GM18909 (cell line): ENCODE measurements at regions not wholly inside any gene's neighbourhood (a gene's known extent, or its start where the extent isn't known, plus 50 kb on each side); places are given as distances from the start of the nearest gene placed in this dataset.

Source experiments
- ATAC-seq: cut with Tn5 transposase; IDR thresholded peaks from one replicate; pipeline ENCODE4 v1.9.1; 2021; ENCODE audit warnings: mild to moderate bottlenecking; ENCODE audit not compliant: unreplicated experiment, poor library complexity

DNA sequence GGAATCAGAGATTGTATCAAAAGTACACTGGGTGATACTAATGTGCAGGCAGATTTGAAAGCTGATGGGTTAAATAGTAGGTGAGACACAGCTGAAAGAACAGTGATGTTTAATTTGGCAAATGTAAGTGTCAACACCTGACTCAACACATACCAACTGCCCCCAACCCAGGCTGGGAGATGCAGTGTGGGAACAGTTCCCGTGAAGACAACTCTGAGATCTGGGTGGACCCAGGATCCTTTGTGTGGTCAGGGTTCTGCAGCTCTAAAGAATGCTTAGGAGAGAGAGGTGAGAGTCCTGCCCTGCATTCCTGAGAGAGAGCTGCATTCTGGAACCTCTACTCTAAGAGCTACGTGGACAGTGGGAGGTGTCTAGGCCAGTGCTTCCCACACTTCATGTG is 479.7 kb downstream of the RPS24 start:
- no peak for ATAC-seq

DNA sequence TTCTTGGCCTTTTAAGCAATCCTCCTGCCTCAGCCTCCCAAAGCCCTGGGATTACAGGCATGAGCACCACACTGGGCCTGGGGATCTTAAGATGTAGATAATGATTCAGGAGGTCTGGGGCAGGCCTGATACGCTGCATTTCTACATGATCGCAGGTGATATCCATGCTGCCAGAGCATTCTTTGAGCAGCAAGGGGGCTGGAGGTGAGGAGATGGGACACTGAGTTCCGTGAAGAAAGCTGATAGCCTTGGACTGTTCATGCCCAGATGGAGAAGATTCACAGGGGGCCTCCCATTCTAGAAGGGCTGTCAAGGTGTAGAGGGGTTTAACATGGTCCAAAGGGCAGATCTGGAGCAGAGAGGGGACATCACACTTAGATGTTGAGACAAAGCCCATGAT is 480.3 kb downstream of the RPS24 start:
- no peak for ATAC-seq

DNA sequence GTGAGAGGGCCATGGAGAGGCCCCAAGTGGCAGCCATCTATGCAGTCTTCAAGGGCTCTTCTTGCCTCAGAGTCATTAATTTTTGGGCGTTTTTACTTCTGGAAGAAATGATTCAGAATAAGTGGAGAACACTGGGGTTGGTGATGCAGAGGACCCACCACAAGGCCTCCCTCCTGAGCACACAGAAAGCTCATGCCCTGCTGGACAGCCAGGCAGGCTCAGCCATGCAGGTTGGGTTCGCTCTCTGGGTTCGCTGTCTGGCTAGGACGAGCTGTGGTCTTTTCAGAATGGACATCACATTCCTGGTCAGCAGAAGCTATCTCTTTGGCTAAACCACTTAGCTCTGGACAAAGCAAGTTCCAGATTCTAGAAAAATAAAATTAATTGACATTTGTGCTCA is 480.8 kb downstream of the RPS24 start:
- no peak for ATAC-seq

DNA sequence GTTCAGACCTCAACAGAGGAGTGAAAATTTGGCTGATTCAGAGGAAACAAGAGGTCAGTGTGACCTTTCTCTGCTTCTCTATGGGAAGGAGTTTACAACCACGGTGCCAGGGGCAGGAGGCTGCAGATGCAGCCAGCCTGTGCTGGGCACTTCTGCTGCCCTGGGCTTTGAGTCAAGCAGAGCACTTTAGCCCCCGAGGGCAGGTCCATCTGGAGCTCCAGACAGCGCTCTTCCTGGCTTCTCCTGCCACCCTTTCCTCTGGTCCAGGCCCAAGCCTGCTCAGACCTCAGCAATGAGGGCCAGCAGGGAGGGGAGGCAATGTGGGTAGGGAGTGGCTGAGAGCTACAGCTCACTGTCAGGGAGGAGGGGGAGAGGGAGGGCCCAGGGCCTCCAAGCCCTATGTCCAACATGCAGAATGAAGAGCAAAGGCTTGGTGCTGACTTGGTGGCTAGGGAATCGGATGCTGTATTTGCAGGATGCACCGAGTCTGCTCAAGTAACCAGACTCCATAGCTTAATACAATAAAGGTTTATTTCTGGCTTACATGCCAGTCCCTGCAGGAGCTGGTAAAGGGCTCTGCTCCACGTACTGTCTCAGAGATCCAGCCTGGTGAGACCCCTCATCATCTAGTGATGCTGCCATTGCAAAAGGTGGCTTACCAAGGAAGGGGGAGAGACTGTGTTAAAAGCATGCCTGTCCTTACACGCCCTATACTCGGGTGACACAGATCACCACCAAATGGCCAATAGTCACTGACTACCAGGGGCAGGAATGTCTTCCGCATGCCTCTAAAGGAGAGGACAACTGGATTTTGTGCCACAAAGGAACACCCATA is 481.6 kb downstream of the RPS24 start:
- ATAC-seq = no peak

DNA sequence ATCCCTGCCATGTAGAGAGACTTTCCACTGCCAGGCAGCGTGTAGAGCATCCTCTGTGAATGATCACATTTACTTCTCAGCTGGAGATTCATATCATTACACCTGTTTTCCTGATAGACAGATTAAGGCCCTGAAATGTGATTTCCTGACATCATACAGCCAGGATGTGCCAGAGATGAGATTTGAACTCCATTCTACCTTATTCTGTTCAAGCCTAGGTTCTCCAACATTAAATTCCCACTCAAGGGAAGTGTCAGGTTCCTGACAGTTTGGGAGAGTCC is 482.1 kb downstream of the RPS24 start:
- no peak for ATAC-seq

DNA sequence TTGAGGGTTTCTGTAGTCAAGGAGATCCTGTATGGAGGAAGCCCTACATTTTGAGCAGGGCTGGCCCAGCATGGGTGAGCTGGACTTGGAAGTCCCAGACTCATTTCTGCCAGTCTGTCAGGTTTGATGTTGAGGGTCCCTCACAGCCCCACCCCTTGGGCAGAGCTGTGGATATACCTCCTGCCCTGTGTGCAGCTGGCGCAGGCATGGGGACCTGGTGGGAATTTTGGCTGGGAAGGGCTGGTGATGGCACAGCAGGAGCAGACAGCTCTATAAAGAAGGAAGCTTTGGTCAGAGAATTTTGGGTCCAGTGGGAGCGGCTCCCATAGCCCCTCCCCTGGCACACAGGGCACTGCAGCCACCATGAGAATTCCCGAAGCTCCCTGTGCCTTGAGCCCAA is 482.6 kb downstream of the RPS24 start:
- no peak for ATAC-seq

DNA sequence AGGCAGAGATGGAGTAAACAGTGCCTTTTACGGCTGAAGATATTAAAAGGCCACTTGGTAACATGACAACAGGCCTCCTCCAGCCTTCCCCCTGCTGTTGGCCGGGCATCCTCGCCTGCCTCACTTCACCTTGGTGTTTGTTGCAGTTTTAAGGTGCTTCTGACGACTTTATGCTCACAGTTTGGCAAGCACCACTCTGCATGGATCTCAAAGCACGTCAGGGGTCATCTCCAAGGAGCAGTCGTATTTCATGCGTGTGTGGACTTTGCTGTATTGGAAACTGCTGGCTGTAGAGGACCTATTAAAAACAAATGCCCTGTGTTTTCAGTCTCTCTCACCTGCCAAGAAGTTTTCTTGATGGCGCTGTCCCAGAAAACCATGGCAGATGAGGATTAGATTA is 483.1 kb downstream of the RPS24 start:
- ATAC-seq = no peak

DNA sequence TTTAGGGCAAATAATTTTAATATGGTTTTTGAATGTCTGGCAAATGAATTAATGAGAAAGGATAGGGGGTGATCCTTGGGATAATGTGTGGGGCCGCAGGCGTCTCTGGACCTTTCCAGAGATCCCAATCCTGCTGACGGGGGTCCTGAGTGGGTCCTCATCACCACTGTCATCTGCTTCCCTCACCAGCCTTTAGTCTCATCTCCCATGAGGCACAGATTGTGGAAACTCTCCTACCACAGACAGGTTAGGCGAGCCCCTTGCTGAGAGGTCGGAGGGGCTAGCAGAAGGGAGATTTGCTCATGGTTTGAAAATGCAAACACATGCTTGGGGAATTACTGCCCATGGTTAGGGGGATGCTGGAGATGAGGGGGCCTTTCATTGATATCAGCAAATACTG is 484.6 kb downstream of the RPS24 start:
- ATAC-seq = no peak

DNA sequence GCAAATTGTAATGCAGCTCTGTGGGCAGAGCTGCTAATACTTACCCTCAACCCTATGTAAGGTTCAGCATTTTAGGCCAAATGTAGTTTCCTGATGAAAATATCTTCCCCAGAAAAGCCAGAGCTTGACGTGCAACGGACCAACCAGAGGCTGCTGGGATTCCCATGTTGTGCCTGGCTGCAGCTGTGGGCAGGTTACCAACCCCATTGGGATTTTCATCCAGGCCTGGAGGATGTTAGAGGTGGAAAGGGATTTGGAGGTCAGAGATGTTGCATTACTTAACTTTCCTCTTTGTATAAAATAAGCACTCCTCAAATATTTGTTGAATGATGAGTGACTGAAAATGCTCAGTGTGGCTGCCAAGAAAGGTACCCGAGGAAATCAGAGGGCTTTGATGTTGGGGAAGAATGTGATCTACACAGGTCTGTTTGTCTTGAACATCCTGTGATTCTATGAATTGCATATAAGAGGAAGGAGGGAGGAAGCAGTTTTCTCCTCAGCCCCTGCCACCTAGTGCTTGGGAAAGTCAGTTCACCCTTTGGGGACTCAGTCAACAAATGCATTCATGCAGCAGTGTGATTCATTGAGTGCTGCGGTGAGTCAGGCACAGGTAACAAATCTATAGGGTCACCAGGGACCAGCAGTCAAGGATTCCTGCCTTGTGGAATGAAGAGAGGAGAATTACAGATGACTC is 487.2 kb downstream of the RPS24 start:
- no peak for ATAC-seq

DNA sequence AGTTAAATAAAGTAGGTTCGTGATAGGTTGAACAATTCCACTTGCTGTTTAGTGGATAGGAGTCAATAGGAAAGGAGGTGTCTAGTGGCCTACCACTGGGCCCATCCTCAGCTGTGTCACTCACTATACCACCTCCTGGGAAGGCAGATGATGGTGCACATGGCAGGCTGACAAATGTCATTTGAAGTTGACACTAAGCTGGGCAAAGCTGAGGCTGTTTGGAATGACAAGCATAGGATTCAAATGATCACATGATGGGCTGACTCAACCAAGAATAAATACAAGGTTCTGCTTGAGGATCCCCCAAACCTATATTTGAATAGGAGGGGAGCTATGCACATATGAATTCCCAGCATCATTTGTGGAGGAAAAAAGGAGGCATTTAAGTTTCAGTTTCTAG is 489.8 kb downstream of the RPS24 start:
- no peak for ATAC-seq

DNA sequence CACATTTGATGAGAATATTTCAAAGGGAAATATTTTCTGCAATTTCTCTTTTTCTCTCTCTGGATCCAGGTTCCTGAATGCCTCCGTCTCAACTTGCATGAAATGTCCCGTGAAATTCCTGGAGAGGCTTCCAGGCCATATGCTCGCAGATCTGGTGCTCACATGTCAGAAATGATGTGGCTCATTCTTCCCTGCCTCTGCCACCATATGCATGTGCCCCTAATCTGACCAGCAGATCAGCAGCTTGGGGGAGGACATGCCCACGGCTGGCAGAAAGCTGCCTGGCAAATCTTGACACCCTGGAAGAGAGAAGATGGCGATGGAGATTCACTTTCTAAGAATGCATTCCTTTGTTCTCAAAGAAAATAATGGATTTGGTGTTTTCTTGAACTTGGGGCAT is 490.7 kb downstream of the RPS24 start:
- ATAC-seq = no peak

DNA sequence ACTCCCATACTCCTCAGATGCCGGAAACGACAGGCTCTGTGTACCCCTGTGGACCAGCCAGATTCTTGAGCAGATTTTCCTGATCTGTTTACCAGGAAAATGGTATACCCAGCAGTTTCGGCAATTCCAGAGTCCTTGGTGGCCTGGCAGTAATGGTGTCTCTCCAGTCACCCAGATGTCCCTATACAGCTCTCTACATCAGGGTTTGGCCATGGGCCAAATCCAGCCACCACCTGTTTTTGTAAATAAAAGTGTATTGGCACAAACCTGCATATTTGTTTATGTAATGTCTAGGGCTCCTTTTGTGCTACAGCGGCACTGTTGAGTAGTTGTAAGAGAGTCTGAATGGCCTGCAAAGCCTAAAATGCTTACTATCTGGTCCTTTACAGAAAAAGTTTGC is 491.3 kb downstream of the RPS24 start:
- ATAC-seq = no peak

DNA sequence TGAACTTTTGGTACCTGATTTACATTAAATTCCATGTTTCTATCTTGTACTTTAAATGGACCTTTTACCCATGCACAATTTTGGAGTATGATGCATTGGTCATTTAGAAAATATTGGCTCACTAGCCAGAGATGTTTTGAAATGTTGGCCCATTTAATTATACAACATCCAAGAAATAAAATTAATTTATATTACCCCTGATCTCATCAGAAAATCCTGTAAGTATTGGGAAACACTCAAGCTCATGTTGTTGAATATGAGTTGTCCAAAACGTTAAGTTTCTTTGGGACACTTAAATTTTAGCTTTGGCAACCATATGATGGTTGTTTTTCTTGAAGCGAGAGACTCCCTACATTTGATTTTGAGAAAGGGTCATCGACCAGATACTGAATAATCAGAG is 492.7 kb downstream of the RPS24 start:
- no peak for ATAC-seq

DNA sequence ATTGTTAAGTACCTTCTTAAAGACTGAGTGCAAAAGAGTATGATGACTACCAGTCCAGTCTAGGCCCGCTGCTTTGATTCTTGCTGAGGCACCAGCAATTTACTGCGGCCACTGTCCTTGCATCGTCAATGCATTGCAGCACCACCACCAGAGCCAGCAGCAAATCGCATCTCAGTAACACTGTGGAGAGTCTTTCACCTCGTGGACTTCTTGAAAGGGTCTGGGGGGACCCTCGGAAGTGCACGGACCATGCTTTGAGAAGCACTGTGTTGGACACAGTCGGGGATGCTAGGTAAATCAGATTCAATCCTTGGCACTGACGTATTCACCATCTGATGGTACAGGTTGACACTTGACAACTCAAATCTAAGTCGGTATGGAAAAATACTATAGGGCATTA is 493.6 kb downstream of the RPS24 start:
- ATAC-seq = no peak

DNA sequence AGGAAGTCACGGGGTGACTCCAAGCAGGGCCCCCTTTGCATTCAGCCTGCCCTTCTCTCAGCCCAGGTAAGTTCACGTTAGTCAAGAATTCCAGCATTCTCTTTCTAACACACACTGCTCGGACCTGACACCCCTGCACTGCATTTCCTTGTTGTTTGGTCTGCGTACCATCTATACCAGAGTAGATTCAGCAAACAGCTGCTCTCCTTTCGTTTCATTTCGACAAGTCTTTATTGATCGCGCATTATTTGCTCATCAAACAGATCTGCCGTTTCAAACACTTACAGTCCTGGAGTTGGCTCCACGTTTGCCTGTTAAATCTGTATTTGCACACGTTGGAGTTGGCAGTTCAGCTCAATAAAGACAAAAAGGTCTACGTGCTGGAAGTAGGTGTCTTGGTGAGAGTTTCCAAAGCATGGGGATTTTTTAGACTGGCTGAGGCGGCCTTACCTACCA is 495.1 kb downstream of the RPS24 start:
- ATAC-seq = no peak

DNA sequence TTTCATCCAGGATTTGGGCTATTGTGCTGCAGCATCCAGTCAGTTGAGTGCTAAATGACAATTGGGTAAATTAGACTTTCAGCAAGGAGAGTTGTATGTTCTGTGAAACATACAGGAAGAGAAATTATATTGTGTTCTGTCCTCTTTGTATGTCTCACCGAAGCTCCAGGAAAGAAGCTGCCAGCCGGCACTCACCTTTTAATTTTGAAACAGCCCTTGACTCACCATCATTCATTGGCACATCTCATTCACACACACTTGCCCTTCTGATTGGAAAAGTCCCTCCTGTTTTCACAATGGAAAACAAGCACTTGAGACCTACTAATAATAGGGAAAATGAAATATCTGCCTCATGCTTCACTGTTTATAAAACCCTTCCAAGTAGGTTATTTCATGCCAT is 495.6 kb downstream of the RPS24 start:
- ATAC-seq = no peak

DNA sequence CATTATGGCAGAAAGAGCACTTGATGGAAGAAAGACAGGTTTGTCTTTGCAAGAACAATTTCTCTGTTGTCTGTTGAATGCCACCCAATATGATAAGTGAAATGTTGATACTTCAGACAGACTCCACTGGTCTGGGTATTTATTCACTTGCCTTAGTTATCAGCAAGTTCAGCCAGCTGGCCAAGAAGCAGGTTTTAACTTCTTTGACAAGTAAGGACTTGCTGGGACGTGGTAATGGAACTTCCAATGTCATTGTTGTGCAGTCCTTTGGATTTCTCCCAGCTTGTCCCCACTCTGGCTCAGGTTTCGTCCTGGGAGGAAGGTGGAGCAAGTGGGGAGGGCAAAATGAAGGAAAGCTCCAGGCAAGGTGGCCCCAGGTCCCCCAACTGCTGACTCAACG is 497.4 kb downstream of the RPS24 start:
- no peak for ATAC-seq

DNA sequence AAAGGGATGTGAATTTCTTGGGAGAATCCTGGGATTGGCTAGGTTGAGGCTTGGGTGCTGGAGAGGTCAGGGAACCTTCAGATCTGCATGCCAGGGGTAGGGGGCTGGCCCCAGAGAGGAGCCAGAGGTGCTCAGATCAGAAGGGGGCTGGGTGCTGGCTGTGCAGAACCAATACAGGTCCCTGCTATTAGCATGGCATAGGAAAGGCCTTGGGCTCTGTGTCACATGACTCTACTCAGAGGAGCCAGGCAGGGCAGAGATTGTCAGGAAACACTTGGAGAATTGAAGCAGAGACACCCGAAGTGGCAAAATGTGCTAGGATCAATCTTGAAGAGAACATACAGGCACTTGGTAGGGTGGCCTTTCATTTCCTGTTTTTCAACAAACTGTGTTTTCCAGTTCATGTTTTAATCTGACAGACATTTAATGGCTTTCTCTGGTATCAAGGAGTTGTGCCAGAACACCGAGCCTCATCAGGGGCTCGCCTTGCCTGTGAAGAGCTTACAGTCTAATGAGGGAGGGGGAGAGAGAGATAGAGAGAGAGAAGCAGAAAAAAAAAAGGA is 498.9 kb downstream of the RPS24 start:
- no peak for ATAC-seq

DNA sequence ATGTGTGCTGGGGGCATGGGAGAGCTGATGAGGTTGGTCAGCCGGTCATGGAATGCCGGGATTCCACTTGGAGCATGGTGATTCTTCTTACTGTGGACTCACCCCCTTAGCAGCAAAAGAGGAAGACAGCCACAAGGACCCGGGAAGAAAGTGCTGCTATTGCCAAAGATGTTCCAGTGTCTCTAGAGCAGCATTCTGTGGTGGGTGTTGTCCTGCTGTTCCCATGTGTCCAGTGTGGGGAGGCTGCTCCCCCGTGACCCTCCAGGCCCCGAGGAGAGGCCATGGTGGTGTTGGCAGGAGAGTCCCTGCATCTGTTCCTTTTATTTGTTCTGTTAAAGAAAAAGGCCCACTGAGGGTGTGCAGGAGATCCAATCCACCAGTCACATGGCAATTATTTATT is 499.4 kb downstream of the RPS24 start:
- no peak for ATAC-seq

DNA sequence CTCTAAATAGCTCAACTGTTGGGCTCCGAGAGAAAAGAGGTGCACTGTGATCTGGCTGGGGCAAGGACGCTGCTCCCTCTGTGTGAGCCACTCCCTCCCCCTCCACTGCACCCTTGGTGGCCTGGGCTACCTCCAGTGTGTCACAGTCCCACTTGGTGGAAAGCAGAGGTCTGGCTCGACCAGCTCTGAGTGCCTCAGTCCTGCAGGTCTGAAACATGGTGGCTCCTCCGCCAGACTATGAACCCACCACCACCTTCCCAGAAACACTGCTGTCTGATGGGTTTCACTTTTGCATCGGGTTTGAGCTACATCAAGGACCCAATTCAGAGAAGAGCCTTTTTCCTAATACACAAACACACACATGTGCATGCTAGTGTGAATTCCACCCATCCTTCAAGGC is 500.1 kb downstream of the RPS24 start:
- ATAC-seq = no peak

DNA sequence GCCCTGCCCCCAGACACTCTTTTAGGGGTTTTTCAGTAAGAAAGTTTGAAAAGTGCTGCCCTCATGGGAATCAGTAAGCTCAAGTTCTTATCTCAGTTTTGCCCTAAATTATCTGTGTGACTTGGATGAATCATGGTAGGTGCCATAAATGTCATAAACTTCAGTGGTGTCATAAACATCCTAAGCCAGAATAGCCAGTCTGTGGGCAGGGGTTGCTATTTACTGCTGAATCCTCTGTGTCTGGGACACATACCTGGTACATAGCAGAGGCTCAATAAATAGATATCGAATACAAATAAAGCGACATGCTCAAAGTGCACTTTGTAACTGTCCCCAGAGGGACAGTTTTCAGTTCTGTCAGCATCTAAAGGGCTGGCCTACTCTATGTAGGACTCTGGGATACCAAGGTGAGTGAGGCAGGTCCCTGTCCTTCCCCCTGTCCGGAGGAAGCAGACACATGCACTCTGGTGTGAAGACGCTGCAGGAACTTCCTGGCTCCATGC is 502.1 kb downstream of the RPS24 start:
- ATAC-seq = no peak

DNA sequence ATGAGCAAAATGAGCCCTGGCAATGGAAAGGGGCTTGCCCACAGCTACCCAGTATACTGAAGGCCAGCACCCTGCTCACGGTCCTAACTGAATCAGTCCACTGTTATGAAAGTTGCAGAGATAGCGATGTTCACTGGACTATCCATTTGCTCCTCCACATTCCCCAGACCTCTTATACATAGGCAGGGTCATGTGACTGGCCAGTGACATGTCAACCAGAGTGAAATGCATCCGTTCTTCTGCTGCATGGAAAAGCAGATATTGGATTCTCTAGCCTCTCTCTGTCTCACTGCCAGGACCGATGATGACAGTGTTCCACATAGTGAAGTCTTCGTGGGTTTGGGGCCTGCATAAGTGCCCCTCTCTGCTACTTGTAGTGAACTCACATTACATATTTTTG is 503.4 kb downstream of the RPS24 start:
- no peak for ATAC-seq
